GM23338 (cell line): ENCODE measurements at regions not wholly inside any gene's neighbourhood (a gene's known extent, or its start where the extent isn't known, plus 50 kb on each side); places are given as distances from the start of the nearest gene placed in this dataset.

Experiments used
- ATAC-seq: fragments of 200-7000 bp; cut with Tn5 transposase; 3 replicates; pipeline ENCODE4 v1.9.1; 2020
- DNase-seq: peaks from one replicate; pipeline ENCODE4 v3.0.0-alpha.2; 2015; ENCODE audit warnings: low spot score
- H2AFZ ChIP-seq: fragments of 200-600 bp; sonication (generic); 2 replicates; pipeline ENCODE4 v1.8.0; 2016; ENCODE audit warnings: antibody characterized with exemption, mild to moderate bottlenecking, moderate library complexity
- H3F3A ChIP-seq: fragments of 200-600 bp; sonication (generic); replicated peaks from 2 replicates; pipeline ENCODE4 v1.8.0; 2017; ENCODE audit warnings: antibody characterized with exemption, mixed run types, low read depth
- H3K27ac ChIP-seq: fragments of 200-600 bp; sonication (generic); 2 replicates; pipeline ENCODE4 v1.6.1; 2016; ENCODE audit warnings: low read depth
- H3K27me3 ChIP-seq: fragments of 200-600 bp; sonication (generic); 2 replicates; pipeline ENCODE4 v1.8.0; 2016; ENCODE audit warnings: mild to moderate bottlenecking, mixed run types, moderate library complexity; ENCODE audit not compliant: insufficient read depth
- H3K36me3 ChIP-seq: fragments of 200-600 bp; sonication (generic); 2 replicates; pipeline ENCODE4 v1.8.0; 2016; ENCODE audit warnings: mild to moderate bottlenecking; ENCODE audit not compliant: insufficient read depth
- H3K4me1 ChIP-seq: fragments of 200-600 bp; sonication (generic); 2 replicates; pipeline ENCODE4 v1.8.0; 2016; ENCODE audit warnings: mild to moderate bottlenecking, moderate library complexity; ENCODE audit not compliant: insufficient read depth
- H3K4me2 ChIP-seq: fragments of 200-600 bp; sonication (generic); 2 replicates; pipeline ENCODE4 v1.7.1; 2017; ENCODE audit warnings: mixed run types
- H3K4me3 ChIP-seq: fragments of 200-600 bp; sonication (generic); 2 replicates; pipeline ENCODE4 v1.6.1; 2016; ENCODE audit warnings: mixed run types
- H3K79me2 ChIP-seq: fragments of 200-600 bp; sonication (generic); replicated peaks from 2 replicates; pipeline ENCODE4 v1.8.0; 2017; ENCODE audit warnings: mild to moderate bottlenecking; ENCODE audit not compliant: insufficient read depth
- H3K9me2 ChIP-seq: fragments of 200-600 bp; sonication (generic); 2 replicates; pipeline ENCODE4 v1.8.0; 2017; ENCODE audit not compliant: insufficient read depth
- H4K20me1 ChIP-seq: fragments of 200-600 bp; sonication (generic); replicated peaks from 2 replicates; pipeline ENCODE4 v1.8.0; 2017; ENCODE audit warnings: mild to moderate bottlenecking; ENCODE audit not compliant: insufficient read depth
- H3K27ac Mint-ChIP-seq: 2 replicates; pipeline ENCODE4 v1.8.0; 2020; ENCODE audit warnings: inconsistent platforms, mild to moderate bottlenecking, moderate library complexity, mixed read lengths
- H3K27me3 Mint-ChIP-seq: 3 replicates; pipeline ENCODE4 v1.8.0; 2022; ENCODE audit warnings: low read depth, mild to moderate bottlenecking, moderate library complexity, mixed read lengths, inconsistent platforms; ENCODE audit not compliant: insufficient read depth, poor library complexity
- H3K36me3 Mint-ChIP-seq: 3 replicates; pipeline ENCODE4 v1.8.0; 2021; ENCODE audit warnings: low read depth, mild to moderate bottlenecking, inconsistent platforms, moderate library complexity, mixed read lengths
- H3K4me1 Mint-ChIP-seq: 3 replicates; pipeline ENCODE4 v1.8.0; 2020; ENCODE audit warnings: mild to moderate bottlenecking, inconsistent platforms, mixed read lengths
- H3K4me3 Mint-ChIP-seq: 3 replicates; pipeline ENCODE4 v1.8.0; 2021; ENCODE audit warnings: moderate library complexity, mild to moderate bottlenecking, inconsistent platforms, mixed read lengths
- H3K9me3 Mint-ChIP-seq: 3 replicates; pipeline ENCODE4 v1.8.0; 2020; ENCODE audit warnings: moderate library complexity, mild to moderate bottlenecking, inconsistent platforms, mixed read lengths
- CREB1 ChIP-seq: fragments of 250-450 bp; sonication (Bioruptor Pico); IDR thresholded peaks from 2 replicates; pipeline ENCODE4 v1.5.0; 2020; ENCODE audit warnings: low read depth, mild to moderate bottlenecking, moderate library complexity
- EZH2 ChIP-seq: fragments of 200-600 bp; sonication (generic); IDR thresholded peaks from one replicate; pipeline ENCODE4 v1.8.0; 2017; ENCODE audit warnings: antibody characterized with exemption, mild to moderate bottlenecking, low read depth; ENCODE audit not compliant: unreplicated experiment
- JUNB ChIP-seq: IDR thresholded peaks from one replicate; pipeline ENCODE4 v1.6.1; 2016; ENCODE audit warnings: antibody characterized with exemption; ENCODE audit not compliant: unreplicated experiment
- NANOG ChIP-seq: IDR thresholded peaks from 2 replicates; pipeline ENCODE4 v1.6.1; 2016; ENCODE audit warnings: antibody characterized with exemption, borderline replicate concordance
- POLR2AphosphoS5 ChIP-seq: IDR thresholded peaks from 2 replicates; pipeline ENCODE4 v1.6.1; 2016; ENCODE audit warnings: antibody characterized with exemption, low read depth
- ZNF114 ChIP-seq: fragments of 250-450 bp; sonication (Bioruptor Pico); IDR thresholded peaks from 2 replicates; pipeline ENCODE4 v1.5.0; 2020; ENCODE audit warnings: mild to moderate bottlenecking, moderate library complexity
- ZNF331 ChIP-seq: fragments of 250-450 bp; sonication (Bioruptor Pico); IDR thresholded peaks from 2 replicates; pipeline ENCODE4 v1.5.0; 2020; ENCODE audit warnings: low read depth, mild to moderate bottlenecking, moderate library complexity
- TF ChIP-seq, protein P1 (sequence below), 2 experiments: fragments of 200-600 bp in 1 of 2; sonication (generic) in 1 of 2; conservative IDR thresholded peaks; 2 replicates each; pipeline versions ENCODE4 v1.5.1 to v1.6.1; 2016 to 2017; ENCODE audit warnings: antibody characterized with exemption in 2 of 2, low read depth in 2 of 2, mild to moderate bottlenecking in 2 of 2, moderate library complexity in 1 of 2
- TF ChIP-seq, protein P2 (sequence below): IDR thresholded peaks from 2 replicates; pipeline ENCODE4 v1.6.1; 2016; ENCODE audit warnings: antibody characterized with exemption
- TF ChIP-seq, protein P3 (sequence below): IDR thresholded peaks from one replicate; pipeline ENCODE4 v1.6.1; 2018; ENCODE audit warnings: antibody characterized with exemption; ENCODE audit not compliant: unreplicated experiment

GRCh38 chrX:39957816-39958566, 139.8 kb downstream of the BCOR start (continued):
- TF ChIP-seq POLR2AphosphoS5, result no peak
- TF ChIP-seq EZH2, result no peak
- TF ChIP-seq, protein P1, sequence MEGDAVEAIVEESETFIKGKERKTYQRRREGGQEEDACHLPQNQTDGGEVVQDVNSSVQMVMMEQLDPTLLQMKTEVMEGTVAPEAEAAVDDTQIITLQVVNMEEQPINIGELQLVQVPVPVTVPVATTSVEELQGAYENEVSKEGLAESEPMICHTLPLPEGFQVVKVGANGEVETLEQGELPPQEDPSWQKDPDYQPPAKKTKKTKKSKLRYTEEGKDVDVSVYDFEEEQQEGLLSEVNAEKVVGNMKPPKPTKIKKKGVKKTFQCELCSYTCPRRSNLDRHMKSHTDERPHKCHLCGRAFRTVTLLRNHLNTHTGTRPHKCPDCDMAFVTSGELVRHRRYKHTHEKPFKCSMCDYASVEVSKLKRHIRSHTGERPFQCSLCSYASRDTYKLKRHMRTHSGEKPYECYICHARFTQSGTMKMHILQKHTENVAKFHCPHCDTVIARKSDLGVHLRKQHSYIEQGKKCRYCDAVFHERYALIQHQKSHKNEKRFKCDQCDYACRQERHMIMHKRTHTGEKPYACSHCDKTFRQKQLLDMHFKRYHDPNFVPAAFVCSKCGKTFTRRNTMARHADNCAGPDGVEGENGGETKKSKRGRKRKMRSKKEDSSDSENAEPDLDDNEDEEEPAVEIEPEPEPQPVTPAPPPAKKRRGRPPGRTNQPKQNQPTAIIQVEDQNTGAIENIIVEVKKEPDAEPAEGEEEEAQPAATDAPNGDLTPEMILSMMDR (conservative IDR thresholded peaks at IDR 0.05; ENCODE audit: low read depth in 2 of 2), result no peak
- no peak for TF ChIP-seq CREB1 (CRISPR knock-in tag)
- TF ChIP-seq ZNF331, result no peak

- Mint-ChIP-seq H3K4me3 (no peak overlapping the region), H3K36me3 (no peaks in the 10 kb centered on the region), H3K27me3 (peaks cover 3% of the 10 kb centered on the region), H3K9me3 (0 out of 3 replicates have a peak, but pooled peaks cover under 1% of the 10 kb centered on the region), H3K27ac (no peak overlapping the region), H3K4me1 (peaks cover 19% of the 10 kb centered on the region)
- Histone ChIP-seq H3K36me3 (no peaks in the 10 kb centered on the region), H2AFZ (no peak overlapping the region), H3K27ac (no peak overlapping the region), H3K9me2 (no peaks in the 10 kb centered on the region), H3K4me3 (no peak overlapping the region), H3K4me2 (no peak overlapping the region), H3K27me3 (no peaks in the 10 kb centered on the region), H3K79me2 (no peaks in the 10 kb centered on the region), H3K4me1 (peaks cover 10% of the 10 kb centered on the region), H3F3A (no peaks in the 10 kb centered on the region), H4K20me1 (no peaks in the 10 kb centered on the region)
- ATAC-seq (no peak), DNase-seq (no peak)
- TF ChIP-seq, protein P2, sequence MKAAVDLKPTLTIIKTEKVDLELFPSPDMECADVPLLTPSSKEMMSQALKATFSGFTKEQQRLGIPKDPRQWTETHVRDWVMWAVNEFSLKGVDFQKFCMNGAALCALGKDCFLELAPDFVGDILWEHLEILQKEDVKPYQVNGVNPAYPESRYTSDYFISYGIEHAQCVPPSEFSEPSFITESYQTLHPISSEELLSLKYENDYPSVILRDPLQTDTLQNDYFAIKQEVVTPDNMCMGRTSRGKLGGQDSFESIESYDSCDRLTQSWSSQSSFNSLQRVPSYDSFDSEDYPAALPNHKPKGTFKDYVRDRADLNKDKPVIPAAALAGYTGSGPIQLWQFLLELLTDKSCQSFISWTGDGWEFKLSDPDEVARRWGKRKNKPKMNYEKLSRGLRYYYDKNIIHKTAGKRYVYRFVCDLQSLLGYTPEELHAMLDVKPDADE, result no peak
- TF ChIP-seq, protein P1 (conservative IDR thresholded peaks at IDR 0.05; ENCODE audit: low read depth in 2 of 2), result no peak
- no peak for TF ChIP-seq JUNB
- no peak for TF ChIP-seq ZNF331
- TF ChIP-seq EZH2, result no peak
- TF ChIP-seq POLR2AphosphoS5, result no peak
- TF ChIP-seq, protein P3, sequence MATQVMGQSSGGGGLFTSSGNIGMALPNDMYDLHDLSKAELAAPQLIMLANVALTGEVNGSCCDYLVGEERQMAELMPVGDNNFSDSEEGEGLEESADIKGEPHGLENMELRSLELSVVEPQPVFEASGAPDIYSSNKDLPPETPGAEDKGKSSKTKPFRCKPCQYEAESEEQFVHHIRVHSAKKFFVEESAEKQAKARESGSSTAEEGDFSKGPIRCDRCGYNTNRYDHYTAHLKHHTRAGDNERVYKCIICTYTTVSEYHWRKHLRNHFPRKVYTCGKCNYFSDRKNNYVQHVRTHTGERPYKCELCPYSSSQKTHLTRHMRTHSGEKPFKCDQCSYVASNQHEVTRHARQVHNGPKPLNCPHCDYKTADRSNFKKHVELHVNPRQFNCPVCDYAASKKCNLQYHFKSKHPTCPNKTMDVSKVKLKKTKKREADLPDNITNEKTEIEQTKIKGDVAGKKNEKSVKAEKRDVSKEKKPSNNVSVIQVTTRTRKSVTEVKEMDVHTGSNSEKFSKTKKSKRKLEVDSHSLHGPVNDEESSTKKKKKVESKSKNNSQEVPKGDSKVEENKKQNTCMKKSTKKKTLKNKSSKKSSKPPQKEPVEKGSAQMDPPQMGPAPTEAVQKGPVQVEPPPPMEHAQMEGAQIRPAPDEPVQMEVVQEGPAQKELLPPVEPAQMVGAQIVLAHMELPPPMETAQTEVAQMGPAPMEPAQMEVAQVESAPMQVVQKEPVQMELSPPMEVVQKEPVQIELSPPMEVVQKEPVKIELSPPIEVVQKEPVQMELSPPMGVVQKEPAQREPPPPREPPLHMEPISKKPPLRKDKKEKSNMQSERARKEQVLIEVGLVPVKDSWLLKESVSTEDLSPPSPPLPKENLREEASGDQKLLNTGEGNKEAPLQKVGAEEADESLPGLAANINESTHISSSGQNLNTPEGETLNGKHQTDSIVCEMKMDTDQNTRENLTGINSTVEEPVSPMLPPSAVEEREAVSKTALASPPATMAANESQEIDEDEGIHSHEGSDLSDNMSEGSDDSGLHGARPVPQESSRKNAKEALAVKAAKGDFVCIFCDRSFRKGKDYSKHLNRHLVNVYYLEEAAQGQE, result no peak
- no peak for TF ChIP-seq ZNF114 (CRISPR knock-in tag)
- TF ChIP-seq NANOG, result no peak
These were observed 138.9 kb downstream of the BCOR start for GRCh38 chrX:39958850-39959249.
